GM12878 (cell line): ENCODE measurements at regions not wholly inside any gene's neighbourhood (a gene's known extent, or its start where the extent isn't known, plus 50 kb on each side); places are given as distances from the start of the nearest gene placed in this dataset.

ENCODE experiments used
- ATAC-seq: fragments of 200-7000 bp; cut with Tn5 transposase; 3 replicates; pipeline ENCODE4 v1.9.1; 2020; ENCODE audit warnings: mild to moderate bottlenecking, moderate library complexity
- BruUV-seq: library from RNA; stranded (reverse); fragments of 400-500 nt; replicated peaks from 2 replicates; lab custom pipeline; 2021; lab: Mats Ljungman, UMichigan
- CTCF ChIA-PET: fragments of 300-600 bp; sonication (Branson Sonifier 250); formaldehyde crosslinking; extraction: SDS; loops from one replicate; lab custom pipeline; 2021; ENCODE audit warnings: inconsistent platforms; lab: Yijun Ruan, JAX
- POLR2A ChIA-PET: fragments of 350-600 bp; formaldehyde crosslinking; extraction: SDS; loops from one replicate; lab custom pipeline; 2021; ENCODE audit warnings: inconsistent platforms; lab: Charles Lee
- RAD21 ChIA-PET: fragments of 300-600 bp; sonication (Branson Sonifier 250); formaldehyde crosslinking; loops from one replicate; lab custom pipeline; 2023; ENCODE audit warnings: antibody characterized with exemption; ENCODE audit not compliant: unreplicated experiment; lab: Charles Lee
- SMC1A ChIA-PET: fragments of 300-600 bp; sonication (Branson Sonifier 250); formaldehyde crosslinking; loops from one replicate; lab custom pipeline; 2023; ENCODE audit not compliant: unreplicated experiment, uncharacterized antibody; lab: Charles Lee
- DNase-seq: peaks from one replicate; pipeline ENCODE4 v3.0.0-alpha.2; 2011; ENCODE audit warnings: low read depth, low spot score
- FAIRE-seq: peaks from 3 replicates; lab custom pipeline; 2011; peaks lifted over from hg19 to GRCh38; lab: Jason Lieb, UNC
- H2AFZ ChIP-seq: 2 replicates; pipeline ENCODE4 v1.6.0; 2011; ENCODE audit warnings: low read depth, low read length, control low read depth; ENCODE audit not compliant: control insufficient read depth
- H3K27ac ChIP-seq: 2 replicates; pipeline ENCODE4 v1.5.1; 2011; ENCODE audit warnings: control low read depth; ENCODE audit not compliant: control insufficient read depth, insufficient read depth
- H3K27me3 ChIP-seq, 2 experiments: replicated peaks in 1 of 2; 2 replicates each; pipeline versions ENCODE4 v1.6.0 to v1.6.1; 2011; ENCODE audit warnings: low read length in 1 of 2; ENCODE audit not compliant: control insufficient read depth in 2 of 2, insufficient read depth in 2 of 2
- H3K36me3 ChIP-seq, 2 experiments: 2 replicates each; pipeline ENCODE4 v1.5.1; 2011; ENCODE audit warnings: low read length in 1 of 2; ENCODE audit not compliant: control insufficient read depth in 2 of 2, insufficient read depth in 2 of 2
- H3K4me1 ChIP-seq: 2 replicates; pipeline ENCODE4 v1.6.1; 2011; ENCODE audit warnings: mild to moderate bottlenecking, low read length, moderate library complexity, mixed read lengths; ENCODE audit not compliant: control insufficient read depth, insufficient read depth
- H3K4me2 ChIP-seq: 2 replicates; pipeline ENCODE4 v1.6.0; 2011; ENCODE audit warnings: control low read depth; ENCODE audit not compliant: control insufficient read depth, insufficient read depth
- H3K4me3 ChIP-seq: fragments of 200-600 bp; sonication (generic); 2 replicates; pipeline ENCODE4 v1.5.1; 2016
- H3K79me2 ChIP-seq: 2 replicates; pipeline ENCODE4 v1.6.0; 2011; ENCODE audit warnings: low read length; ENCODE audit not compliant: control insufficient read depth, insufficient read depth
- H3K9ac ChIP-seq: 2 replicates; pipeline ENCODE4 v1.8.0; 2011; ENCODE audit warnings: low read length, control low read depth, mixed read lengths; ENCODE audit not compliant: control insufficient read depth, insufficient read depth
- H3K9me3 ChIP-seq: replicated peaks from 3 replicates; pipeline ENCODE4 v1.5.1; 2011; ENCODE audit warnings: mild to moderate bottlenecking, low read length; ENCODE audit not compliant: control insufficient read depth, insufficient read depth
- H4K20me1 ChIP-seq: 2 replicates; pipeline ENCODE4 v1.6.0; 2011; ENCODE audit not compliant: control insufficient read depth, insufficient read depth
- EGR1 ChIP-seq, 2 experiments: IDR thresholded peaks; 1 replicate in 1 of 2; 2 replicates in 1 of 2; pipeline ENCODE4 v1.6.1; 2011 to 2012; ENCODE audit warnings: low read depth in 2 of 2, low read length in 2 of 2, borderline replicate concordance in 1 of 2, mild to moderate bottlenecking in 1 of 2, moderate library complexity in 1 of 2
- HDAC6 ChIP-seq: fragments of 200-600 bp; sonication (generic); IDR thresholded peaks from one replicate; pipeline ENCODE4 v1.8.0; 2017; ENCODE audit warnings: antibody characterized with exemption; ENCODE audit not compliant: unreplicated experiment
- NR2F1 ChIP-seq: fragments of 450-650 bp; conservative IDR thresholded peaks from 2 replicates; pipeline ENCODE4 v1.6.1; 2017; ENCODE audit warnings: mild to moderate bottlenecking
- NRF1 ChIP-seq: conservative IDR thresholded peaks from 2 replicates; pipeline ENCODE4 v1.6.1; 2011; ENCODE audit warnings: mild to moderate bottlenecking, low read depth, low read length, improper control_type of control experiment
- RELA ChIP-seq: fragments of 450-650 bp; IDR thresholded peaks from 2 replicates; pipeline ENCODE4 v1.8.0; 2014; ENCODE audit warnings: borderline replicate concordance; ENCODE audit not compliant: partially characterized antibody
- TCF12 ChIP-seq: IDR thresholded peaks from 2 replicates; pipeline ENCODE4 v1.6.1; 2011; ENCODE audit warnings: low read depth, mild to moderate bottlenecking, low read length
- YBX1 ChIP-seq: fragments of 450-650 bp; IDR thresholded peaks from 2 replicates; pipeline ENCODE4 v1.6.1; 2016; ENCODE audit warnings: antibody characterized with exemption
- YY1 ChIP-seq: IDR thresholded peaks from 2 replicates; pipeline ENCODE4 v1.6.1; 2011; ENCODE audit warnings: low read depth, mild to moderate bottlenecking, low read length
- WGBS: methylation state at CpG from one replicate; pipeline ENCODE4 v1.1.6; 2016; ENCODE audit warnings: low lambda C conversion rate; ENCODE audit not compliant: insufficient replicate concordance, insufficient coverage; ENCODE audit errors: missing lambda C conversion rate; 5-methylcytosine and 5-hydroxymethylcytosine counted together
- in situ Hi-C: fragments of 300-500 bp; cut with MboI; formaldehyde crosslinking; loops from 9 replicates; pipeline ENCODE4 v1.14.3; 2018; ENCODE audit warnings: mixed read lengths
- intact Hi-C: fragments of 100-400 bp; cut with micrococcal nuclease; formaldehyde crosslinking; loops from one replicate; pipeline ENCODE4 v1.14.2; 2022; ENCODE audit not compliant: unreplicated experiment

DNA sequence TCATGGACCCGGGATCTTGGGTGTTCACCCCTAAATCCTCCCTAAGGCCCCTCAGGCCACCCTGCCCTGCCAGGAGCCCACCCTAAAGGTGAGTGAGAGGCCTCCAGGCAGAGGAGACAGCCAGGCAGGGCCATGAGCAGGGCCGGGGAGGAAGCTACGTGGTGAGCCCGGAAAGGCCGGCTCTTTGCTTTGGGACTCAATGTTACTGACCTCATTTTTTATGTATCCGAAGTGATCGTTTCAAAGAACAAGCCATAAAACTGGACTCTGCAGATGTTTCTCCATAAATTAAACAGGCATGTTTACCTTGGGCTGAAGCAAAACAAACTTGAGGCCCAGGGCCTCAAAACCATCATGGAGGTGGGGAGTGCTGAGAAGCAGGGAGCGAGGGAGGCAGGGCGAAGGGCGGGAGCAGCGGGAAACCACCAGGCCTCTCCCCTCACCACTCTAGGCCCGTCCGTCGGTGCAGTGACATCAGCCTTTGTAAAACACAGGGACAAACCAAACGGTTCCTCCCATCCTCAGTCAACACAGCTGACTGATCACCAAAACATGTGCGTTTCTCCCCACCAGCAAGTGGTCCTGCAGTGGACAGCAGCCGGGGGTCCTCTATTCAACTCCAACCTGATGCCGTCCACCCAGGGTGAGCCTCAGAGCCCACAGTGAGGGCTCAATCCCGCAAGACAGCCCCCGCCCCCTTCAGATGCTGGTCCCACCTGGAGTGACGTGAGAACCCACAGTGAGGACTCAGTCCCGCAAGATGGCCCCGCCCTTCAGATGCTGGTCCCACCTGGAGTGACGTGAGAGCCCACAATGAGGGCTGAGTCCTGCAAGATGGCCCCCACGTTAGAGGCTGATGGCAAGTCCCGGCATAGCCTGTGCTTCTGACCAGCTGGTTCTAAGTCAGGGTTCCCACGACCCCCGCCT, 102.9 kb upstream of the LRPAP1 start:
- no peak for FAIRE-seq
- in situ Hi-C loops, result no loop called here
- H3K27ac ChIP-seq, result no peak overlapping the region
- ChIA-PET RAD21 (no interaction called here), SMC1A (no interaction called here), CTCF (no interaction called here), POLR2A (no interaction called here)
- no peak overlapping the region for H3K4me2 ChIP-seq
- 48% methylated on average over 28 of the region's 28 CpGs for WGBS
- no peak overlapping the region for H3K9ac ChIP-seq
- no peak overlapping the region for H2AFZ ChIP-seq
- H3K27me3 ChIP-seq, result no peaks in the 10 kb centered on the region; a peak in 1 of 4 replicates
- no peak for ATAC-seq
- H3K4me1 ChIP-seq, result no peaks in the 10 kb centered on the region
- no peaks in the 10 kb centered on the region for H3K79me2 ChIP-seq
- H3K36me3 ChIP-seq, result no peaks in the 10 kb centered on the region
- TF ChIP-seq YBX1 (no peak), TCF12 (no peak), HDAC6 (no peak), RELA (no peak), NR2F1 (no peak), YY1 (no peak), NRF1 (no peak), EGR1 (IDR thresholded peaks at IDR 0.05; ENCODE audit: borderline replicate concordance in 1 of 2, low read depth in 2 of 2, low read length in 2 of 2) (no peak)
- TF ChIP-seq, all 136 proteins: peak for 0
- no TSS peak for BruUV-seq
- Histone ChIP-seq H3K4me3 (no peak overlapping the region), H4K20me1 (no peaks in the 10 kb centered on the region), H3K9me3 (no peaks in the 10 kb centered on the region)
- intact Hi-C loops, result no loop called here
- no peak for DNase-seq
